NCI-H2196 treated with DMSO at 0.1 percent for 48 hours (cell line): ENCODE measurements at regions not wholly inside any gene's neighbourhood (a gene's known extent, or its start where the extent isn't known, plus 50 kb on each side); places are given as distances from the start of the nearest gene placed in this dataset.

ENCODE experiments used
- DNase-seq: peaks from one replicate; lab custom pipeline; 2025; ENCODE audit not compliant: unreplicated experiment; lab: John Stamatoyannopoulos, UW

DNA sequence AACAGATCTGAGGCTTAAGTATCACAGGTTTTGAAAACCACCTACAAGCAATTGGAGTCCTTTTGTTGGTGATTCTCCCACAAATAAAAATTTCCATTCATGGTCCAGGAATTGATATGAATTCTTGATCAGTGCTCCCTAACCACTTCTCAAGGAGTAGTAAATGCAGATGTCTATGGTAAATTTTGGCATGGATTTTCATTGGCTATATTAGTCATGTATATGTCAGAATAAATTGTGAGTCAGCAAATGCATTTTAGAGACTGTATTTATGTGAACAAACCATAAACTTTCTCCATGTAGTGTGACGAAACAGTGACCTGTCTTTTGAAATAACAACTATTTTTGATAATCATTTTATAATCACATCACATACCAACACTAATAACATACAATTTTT lies 611.1 kb downstream of the HTR1A start:
- DNase-seq = no peak

DNA sequence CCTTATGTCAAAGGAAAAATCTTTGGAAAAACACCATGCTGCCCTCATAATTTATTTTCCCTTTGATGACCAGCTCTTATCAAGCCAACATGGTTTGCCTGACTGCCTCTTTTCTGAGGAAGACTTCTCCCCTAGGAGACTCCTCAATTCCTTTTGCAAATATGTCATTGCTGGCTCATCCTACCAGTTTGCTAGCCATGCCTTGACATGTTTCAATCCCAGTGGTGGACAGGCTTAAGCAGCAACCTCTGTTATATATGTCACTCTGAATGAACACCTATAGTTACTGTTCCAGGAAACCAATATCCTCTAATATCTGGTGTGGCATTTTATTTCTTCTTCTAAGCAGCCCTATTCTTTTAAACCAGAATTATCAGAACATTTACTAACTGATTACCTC lies 615.8 kb downstream of the HTR1A start:
- DNase-seq = no peak

- DNase-seq = no peak
Measured at GRCh38 chr5:63341442-63341841, 620.8 kb downstream of the HTR1A start.

- no peak for DNase-seq
Measured at GRCh38 chr5:63323926-63324325, 638.3 kb downstream of the HTR1A start.

DNA sequence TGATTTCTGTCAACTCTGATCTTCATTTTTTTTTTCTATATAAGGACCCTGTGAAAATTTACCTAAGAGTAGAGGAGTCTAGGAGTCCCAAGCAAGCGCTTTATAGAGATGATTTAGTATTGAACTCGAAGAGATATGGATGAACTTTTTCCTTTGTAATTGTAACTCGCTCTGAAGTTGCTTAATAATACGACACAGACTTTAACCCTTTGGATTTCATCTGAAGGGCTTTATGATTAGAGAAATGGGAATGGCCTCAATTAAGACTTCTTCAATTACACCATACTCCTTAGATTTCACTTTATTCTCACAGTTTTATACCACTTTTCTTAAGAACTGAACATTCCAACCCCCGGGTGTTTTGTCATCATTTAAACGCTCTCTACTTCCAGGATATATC lies 647.7 kb downstream of the HTR1A start:
- DNase-seq = no peak

DNA sequence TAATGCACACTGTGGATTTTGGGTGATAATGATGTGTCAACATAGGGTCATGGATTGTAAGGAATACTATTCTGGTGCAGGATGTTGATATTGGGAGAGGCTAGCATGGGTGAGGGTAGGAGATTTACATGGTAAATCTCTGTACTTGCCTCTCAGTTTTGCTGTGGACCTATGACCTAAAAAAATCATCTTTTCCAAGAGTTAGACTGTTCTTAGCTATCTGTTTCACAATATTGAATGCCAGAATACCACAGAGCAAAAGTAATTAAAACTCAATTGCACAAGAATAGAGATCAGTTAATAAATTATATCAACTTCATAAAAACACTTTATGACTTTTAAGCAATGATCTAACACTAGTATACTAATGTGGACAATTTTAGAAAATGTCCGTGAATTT lies 651.6 kb downstream of the HTR1A start:
- no peak for DNase-seq

DNA sequence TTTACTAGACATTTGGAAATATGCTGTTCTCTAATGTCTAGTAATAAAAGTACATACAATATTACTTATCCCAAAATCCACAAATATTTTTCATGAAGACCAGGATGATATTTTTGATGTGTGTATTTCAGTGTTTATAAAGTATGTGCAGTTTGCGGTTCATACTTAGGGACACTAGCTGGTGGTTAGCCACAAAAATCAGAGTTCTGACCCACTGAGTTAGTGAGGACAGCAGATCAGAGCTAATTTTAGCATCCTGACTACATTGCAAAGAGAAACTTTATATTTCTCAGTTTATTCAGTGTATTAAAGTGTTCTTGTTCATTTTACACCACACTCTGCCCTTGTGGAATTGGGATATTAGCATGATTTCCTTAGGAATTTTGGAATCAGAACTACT lies 655.3 kb downstream of the HTR1A start:
- no peak for DNase-seq

DNA sequence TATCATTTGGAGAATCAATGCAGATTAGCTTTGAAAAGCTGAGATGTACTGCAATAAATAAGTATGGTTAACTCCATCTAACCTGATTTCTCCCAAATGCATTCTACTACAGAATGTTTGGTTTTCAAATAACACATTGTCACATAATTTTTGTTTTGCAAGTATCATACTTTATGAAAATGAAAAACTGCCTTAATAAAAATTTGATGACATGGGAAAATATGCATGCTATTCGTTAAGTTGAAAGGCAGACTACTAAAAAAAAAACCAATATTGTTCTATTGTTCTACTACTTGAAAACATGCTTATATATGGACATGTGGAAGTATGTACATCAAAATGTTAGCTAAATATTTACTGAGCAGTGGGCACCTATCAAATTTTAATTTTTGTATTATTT lies 668.9 kb downstream of the HTR1A start:
- DNase-seq = no peak

GRCh38 chr5:63286724-63287123 lies 675.5 kb downstream of the HTR1A start:
- DNase-seq = no peak

GRCh38 chr5:63263411-63263810 lies 684.8 kb downstream of the LRRC70 start:
- DNase-seq = no peak

GRCh38 chr5:63262185-63262981 lies 683.8 kb downstream of the LRRC70 start:
- no peak for DNase-seq

GRCh38 chr5:63261695-63262094 lies 683.1 kb downstream of the LRRC70 start:
- DNase-seq = no peak

DNA sequence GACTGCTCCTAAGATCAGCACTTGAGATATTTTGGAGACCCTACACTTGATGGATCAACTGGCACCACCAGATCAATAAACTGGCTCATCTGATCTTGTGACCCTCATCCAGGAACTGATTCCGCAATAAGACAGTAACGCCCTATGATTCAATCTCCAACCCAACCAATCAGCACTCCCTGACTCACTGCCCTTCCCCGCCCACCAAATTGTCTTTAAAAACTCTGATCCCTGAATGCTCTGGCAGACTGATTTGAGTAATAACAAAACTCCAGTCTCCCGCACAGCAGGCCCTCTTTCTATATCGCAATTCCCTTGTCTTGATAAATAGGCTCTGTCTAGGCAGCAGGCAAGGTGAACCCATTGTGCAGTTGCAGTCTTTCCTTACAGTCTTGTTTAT lies 677.0 kb downstream of the LRRC70 start:
- DNase-seq = no peak

DNA sequence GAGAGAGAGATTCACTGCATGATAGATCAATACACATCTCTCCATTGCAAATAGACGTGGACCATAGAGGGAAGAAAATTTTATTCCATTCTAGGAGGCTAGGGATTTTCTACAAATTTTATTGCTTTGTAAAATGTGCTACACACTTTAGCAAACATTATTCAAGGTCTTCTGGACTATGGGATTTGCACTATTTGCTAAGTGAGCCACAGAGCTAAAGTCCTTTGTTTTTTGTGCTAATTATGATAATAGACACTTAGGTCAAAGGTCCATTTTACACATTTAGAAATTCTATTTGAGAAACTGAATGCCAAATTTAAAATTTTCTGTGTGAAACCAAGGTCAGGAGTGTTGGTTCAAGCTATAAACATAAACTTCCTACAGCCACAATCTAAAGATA lies 672.3 kb downstream of the LRRC70 start:
- no peak for DNase-seq

GRCh38 chr5:63249960-63250359 lies 671.3 kb downstream of the LRRC70 start:
- DNase-seq = no peak

DNA sequence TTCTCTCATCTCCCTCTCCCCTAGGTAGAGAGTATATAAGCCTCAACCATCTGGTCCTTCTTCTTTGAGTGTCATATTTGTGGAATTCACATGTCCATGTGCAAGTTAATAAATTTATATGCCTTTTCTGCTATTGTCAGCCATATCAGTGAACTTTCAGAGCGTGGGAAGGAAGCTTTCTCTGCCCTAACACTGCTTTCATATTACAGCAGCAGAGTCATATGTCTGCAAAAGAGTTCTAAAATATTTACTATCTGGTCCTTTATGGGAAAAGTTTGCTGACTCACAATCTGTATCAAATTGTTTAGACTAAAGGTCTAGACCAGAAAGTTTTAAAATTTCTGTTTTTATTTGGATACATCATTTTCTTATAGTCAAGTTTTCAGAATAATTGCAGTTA lies 669.0 kb downstream of the LRRC70 start:
- DNase-seq = no peak

DNA sequence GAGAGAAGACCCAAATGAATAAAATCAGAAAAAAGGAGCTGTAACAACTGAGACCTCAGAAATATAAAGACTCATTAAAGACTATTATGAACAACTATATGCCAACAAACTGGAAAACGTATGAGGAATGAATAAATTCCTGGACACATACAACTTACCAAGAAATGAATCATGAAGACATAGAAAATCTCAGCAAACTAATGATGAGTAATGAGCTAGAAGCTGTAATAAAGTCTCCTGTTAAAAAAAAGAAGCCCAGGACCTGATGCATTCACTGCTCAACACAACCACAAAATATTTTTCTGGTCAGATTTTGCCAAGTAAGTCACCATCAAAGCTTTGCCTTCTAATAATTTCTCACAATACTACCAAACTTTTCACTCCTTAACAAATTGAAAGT lies 666.7 kb downstream of the LRRC70 start:
- DNase-seq = no peak

GRCh38 chr5:63240063-63240755 lies 661.6 kb downstream of the LRRC70 start:
- DNase-seq = no peak

DNA sequence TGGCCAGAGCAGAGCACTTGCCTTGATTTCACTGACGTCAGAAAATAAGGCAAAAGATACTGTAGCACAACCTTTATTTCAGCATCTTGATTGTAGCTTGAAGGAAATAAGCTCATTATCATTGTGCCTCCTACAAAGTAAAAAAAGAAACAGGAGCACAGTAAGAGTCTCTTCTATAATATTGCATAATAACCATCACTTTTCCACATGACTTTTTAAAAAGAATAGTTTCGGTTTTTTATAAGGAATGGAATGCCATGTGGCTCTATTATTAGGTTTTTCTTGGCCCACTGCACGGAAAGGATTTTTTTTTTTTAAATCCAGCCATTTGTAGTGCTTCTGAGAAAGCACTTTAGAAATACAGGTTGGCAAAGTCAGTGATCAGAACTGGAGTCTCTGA lies 655.3 kb downstream of the LRRC70 start:
- DNase-seq = no peak

- DNase-seq = no peak
Measured at GRCh38 chr5:63233361-63233760, 654.7 kb downstream of the LRRC70 start.

DNA sequence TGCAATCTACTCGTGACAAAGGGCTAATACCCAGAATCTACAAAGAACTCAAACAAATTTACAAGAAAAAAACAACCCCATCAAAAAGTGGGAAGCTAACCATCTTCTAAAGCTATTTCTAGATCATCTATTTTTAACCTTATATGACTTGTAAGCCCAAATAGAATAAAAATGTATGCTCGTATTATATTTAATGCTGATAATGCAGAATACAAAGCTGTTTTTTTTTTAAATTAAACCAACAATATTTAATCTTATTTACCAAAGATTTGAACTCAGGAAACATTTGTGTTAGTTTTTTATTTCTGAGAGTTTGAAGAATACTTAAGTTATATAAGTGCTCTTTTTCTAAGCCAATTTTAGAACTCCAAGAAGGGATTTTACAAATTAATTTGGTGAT lies 652.1 kb downstream of the LRRC70 start:
- no peak for DNase-seq

GRCh38 chr5:63228154-63228553 lies 649.5 kb downstream of the LRRC70 start:
- no peak for DNase-seq

- no peak for DNase-seq
Measured at GRCh38 chr5:63220244-63220643, 641.6 kb downstream of the LRRC70 start.
